ENCODE measurements at regions not wholly inside any gene's neighbourhood (a gene's known extent, or its start where the extent isn't known, plus 50 kb on each side); places are given as distances from the start of the nearest gene placed in this dataset.
"Not testable (repeated sequence)": the region's sequence is repeated elsewhere in the genome, so short reads cannot be mapped to it uniquely, and the experiment has no call there.

DNA sequence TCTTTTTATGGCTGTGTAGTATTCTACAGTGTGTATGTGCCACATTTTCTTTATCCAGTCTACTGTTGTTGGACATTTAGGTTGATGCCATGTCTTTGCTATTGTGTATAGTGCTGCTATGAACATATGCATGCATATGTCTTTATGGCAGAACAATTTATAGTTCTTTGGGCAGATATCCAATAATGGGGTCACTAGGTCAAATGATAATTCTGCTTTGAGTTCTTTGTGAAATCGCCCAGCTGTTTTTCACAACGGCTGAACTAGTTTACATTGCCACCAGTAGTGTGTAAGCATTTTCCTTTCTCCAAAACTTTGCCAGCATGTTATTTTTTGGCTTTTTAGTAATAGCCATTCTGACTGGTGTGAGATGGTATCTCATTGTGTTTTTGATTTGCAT, 214.8 kb upstream of the TMEM229A start:
- DNase-seq (no peak), ATAC-seq (no peak)

DNA sequence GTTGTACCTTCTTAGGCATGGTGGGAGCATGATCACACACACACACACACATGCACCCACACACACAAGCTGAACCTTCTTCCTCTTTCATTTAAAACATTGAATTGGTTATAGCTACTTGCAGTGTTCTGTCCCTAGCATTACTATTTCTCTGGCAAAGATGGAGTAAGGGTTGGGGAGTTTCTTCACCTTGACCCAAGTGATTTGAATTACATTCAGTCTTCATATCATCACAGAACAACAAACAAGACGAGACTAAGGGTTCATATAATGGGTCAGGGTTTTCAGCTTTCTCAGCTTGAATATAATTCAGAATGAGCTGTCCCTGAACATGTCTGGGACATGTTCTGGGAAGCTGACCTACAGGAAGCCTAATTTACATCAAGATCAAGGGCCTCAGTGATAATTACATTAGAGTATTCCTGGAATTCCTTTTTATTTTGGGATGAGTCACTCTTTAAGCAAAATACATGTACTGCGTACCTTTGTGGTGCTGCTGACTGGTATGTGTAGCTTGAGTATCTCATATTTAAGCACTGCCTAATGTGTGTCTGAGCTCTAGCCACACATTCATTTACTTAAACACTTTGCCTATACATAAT, 213.5 kb upstream of the TMEM229A start:
- ATAC-seq: no peak
- DNase-seq: no peak

DNA sequence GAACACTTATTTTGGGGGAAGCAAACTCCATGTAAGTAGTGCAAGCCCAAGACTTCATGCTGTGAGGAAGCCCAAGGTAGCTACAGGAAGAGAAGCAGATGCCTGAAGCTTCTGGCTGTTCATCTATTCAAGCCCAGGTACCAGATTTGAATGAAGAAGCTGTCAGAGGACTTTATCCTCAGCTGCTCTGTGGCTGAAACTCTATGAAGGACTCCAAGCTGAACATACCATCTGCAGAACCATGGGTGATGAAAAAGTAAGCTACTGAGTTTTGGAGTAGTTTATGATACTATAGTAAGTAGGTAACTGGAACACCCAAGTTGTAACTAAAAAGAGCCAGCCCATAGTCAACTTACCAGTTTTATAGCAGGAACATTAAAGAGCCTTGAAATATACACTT, 211.6 kb upstream of the TMEM229A start:
- DNase-seq, ATAC-seq: not testable (repeated sequence)

DNA sequence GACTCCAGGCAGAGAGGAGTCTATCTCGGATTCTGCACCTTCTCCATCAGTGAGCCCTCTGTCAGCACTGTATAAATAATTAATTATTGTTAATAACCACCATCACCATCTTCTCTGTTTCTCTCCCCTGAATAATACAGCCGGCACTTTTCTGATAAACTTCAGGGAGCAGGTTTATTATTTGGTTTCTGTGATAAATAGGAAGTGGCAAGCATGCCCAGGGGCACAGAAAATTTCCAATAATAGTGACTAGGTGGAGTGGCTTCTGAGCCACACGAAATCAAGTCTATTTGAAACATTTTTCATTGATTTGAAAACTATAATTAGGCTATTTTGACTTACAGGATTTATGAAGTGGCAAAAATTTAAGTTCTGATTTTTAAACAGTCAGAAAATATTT, 186.8 kb upstream of the TMEM229A start:
- DNase-seq (no peak), ATAC-seq (no peak)

- DNase-seq (no peak), ATAC-seq (no peak)
These were observed 175.8 kb upstream of the TMEM229A start for GRCh38 chr7:124208642-124209041.

GRCh38 chr7:124208173-124208572, 175.3 kb upstream of the TMEM229A start:
- ATAC-seq (no peak), DNase-seq (no peak)

DNA sequence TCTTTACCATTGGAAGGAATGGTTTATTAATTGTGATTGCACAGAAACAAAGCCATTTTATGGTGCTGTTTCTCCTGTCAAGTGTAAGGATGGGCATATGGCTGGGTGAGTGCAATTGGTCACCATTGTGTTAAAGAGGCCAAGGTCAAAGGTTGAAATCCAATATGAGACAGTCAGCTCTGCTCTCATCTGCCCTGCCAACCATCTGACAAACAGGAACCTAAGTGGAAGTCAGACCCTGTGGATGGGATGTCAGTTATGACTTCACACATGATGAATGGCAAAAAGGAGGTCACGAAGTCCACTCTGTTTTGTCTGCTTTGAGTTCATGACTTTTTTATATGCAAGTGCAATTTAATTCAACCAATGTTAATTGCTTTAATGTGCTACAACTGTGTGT, 172.7 kb upstream of the TMEM229A start:
- ATAC-seq (no peak), DNase-seq (no peak)

DNA sequence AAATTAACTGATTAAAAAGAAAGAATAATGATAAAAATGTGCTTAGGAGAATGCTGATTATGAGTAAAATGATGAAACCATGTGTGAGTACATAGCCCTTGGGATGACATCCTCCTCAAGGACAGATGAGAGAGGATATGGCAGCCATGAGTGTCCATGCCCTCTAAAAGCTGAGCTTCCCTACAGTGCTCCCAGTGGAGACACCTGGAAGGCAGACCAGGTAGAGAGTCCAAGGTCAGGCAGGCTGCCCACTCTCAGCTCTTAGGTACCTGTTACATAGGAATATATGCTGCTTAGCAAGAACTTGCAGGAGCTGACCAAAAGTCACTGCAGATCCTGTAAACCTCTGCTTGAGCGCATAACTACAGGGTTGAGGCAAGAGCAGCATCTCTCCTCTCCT, 169.7 kb upstream of the TMEM229A start:
- no peak for DNase-seq
- ATAC-seq: no peak

DNA sequence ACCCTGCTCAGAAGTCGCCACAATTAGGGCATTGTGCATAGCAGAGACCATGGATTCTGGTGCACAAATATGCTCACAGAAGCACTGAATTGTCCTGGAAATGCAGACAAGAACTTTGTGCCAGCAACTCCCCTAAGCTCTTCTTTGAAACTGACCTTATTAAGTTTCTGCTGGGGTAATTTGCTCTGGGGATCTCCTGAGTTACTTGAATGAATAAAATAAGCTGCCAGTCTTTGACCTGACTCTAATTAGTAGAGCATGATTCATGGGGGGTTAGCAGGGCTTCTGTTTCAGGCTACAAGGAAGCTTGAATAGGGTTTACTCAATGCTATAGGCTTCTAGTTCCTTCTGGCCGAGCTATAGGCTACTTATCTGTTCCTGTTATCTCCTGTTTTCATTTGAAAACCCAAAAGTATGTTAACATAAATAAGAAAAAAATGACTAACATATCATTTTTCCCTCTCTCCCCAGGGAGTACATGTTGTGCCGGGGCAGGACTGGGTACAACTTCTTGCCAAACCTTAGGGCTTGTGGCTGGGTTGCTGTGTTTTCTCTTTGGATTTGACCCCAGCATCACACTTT, 169.0 kb upstream of the TMEM229A start:
- no peak for DNase-seq
- ATAC-seq: no peak

DNA sequence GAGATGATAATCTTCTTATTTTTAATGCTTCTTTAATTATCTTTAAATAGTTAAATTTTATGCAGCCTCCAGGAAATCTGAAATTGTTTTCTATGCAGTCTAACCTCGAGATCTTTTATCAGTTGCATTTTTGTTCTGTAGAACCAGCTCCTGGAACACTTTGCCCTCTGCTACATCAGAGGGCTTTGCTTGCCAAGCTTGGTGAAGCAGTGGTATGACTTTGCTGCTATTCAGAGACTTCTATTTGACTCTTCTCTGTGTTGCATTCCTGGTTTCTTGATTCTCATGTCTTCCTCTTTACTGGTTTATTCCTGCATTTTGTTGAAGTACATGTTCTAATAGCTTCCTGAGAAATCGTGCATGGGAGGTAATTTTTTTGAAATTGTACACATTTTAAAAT, 163.7 kb upstream of the TMEM229A start:
- no peak for ATAC-seq
- DNase-seq: no peak

DNA sequence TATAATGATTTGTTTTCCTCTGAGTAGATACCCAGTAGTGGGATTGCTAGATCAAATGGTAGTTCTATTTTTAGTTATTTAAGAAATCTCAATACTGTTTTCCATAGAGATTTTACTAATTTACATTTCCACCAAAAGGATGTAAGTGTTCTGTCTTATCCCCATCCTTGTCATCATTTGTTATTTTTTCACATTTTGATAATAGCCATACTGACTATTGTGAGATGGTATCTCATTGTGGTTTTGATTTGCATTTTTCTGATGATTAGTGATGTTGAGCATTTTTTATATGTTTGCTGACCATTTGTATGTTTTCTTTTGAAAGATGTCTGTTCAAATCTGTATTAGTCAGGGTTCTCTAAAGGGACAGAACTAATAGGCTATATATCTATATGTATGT, 160.0 kb upstream of the TMEM229A start:
- DNase-seq: no peak
- no peak for ATAC-seq

GRCh38 chr7:124191713-124192112, 158.8 kb upstream of the TMEM229A start:
- DNase-seq (no peak), ATAC-seq (no peak)

- ATAC-seq: no peak
- DNase-seq: no peak
These were observed 158.2 kb upstream of the TMEM229A start for GRCh38 chr7:124191030-124191429.

DNA sequence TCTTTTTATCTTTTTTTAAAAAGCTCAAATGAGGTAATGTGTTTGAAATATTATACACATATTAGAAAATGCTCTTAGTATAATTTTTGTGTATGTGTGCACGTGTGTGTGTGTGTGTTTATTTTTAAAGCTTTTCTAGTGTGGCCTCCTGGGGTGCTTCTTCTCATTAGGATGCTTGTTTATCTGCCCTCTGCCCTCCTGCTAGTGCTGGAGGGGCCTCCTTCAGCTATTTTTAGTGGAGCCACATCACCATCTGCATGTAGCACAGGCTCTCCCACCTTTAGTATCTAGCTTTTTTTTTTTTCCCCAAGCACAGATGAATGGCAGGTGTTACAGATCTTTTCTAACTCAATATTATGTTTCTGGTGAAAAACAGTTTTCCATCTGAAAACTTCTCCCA, 155.7 kb upstream of the TMEM229A start:
- DNase-seq (no peak), ATAC-seq (no peak)

DNA sequence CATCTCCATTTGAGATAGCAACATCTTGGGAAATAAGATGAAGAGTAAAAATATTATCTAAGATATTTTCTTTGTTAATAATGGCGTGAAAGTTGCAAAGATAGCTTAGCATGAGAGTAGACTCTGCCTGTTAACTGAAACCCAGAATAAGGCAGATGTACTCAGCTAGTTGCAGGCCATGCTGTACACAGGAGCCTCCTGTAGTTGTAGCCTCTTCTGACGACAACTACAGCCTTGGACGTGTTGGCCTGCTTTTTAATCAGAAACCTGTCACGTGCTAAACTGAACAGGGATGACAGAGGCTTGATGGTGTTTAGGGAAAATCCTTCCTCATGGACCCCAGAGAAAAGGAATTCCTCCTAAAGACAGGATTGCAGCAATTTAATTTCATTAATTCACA, 155.1 kb upstream of the TMEM229A start:
- ATAC-seq (no peak), DNase-seq (no peak)

DNA sequence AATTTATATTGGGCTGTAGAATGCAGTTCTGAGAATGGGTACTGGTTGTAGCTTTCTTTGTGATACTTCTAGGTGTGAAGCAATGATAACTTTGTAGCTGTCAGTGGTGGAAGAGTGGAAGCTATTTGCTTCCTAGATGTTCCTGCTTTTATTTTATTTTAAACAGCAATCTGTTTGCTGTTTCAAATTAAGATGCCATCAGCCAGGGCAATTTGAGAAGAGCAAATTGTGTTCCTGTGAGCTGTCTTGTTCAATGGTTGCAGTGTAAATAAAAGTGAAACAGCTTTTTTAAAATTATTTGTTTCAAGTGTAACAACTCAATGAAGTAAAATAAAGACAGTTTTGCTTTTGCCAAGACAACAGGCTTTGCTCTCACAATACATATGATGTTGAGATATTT, 150.8 kb upstream of the TMEM229A start:
- no peak for DNase-seq
- no peak for ATAC-seq

- no peak for ATAC-seq
- DNase-seq: no peak
These were observed 146.8 kb upstream of the TMEM229A start for GRCh38 chr7:124179641-124180040.

- DNase-seq: no peak
- ATAC-seq: no peak
These were observed 145.0 kb upstream of the TMEM229A start for GRCh38 chr7:124177891-124178290.

DNA sequence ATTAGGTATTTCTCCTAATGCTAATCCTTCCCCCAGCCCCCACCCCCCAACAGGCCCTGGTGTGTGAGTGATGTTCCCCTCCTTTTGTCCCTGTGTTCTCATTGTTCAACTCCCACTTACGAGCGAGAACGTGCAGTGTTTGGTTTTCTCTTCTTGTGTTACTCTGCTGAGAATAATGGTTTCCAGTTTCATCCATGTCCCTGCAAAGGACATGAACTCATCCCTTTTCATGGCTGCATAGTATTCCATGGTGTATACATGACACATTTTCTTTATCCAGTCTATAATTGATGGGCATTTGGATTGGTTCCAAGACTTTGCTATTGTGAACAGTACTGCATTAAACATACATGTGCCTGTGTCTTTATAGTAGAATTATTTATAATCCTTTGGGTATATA, 138.9 kb upstream of the TMEM229A start:
- ATAC-seq: not testable (repeated sequence)

DNA sequence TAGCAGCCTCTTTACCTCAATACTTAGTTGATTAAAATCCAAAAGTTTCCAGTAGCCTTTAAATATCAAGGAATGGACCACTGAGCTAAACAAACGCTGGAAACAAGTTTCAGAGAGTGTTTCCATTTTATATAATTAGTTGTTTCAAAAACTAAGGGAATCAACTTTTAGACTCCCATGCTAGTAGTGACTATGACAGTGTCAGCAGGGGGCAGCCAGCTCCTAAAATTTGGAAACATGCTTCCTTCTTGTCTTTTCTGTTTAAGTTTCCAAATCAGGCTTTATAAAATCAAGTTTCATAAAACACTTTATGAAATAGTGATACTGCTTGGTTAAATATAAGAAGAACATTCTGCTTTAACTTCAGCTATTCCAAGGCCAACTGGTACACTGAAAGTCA, 138.2 kb upstream of the TMEM229A start:
- ATAC-seq (no peak), DNase-seq (no peak)

More for the DNA sequence above, 138.9 kb upstream of the TMEM229A start:
- DNase-seq: not testable (repeated sequence)

- ATAC-seq (no peak), DNase-seq (no peak)
These were observed 135.7 kb upstream of the TMEM229A start for GRCh38 chr7:124168616-124169015.

- no peak for ATAC-seq
- no peak for DNase-seq
These were observed 129.8 kb upstream of the TMEM229A start for GRCh38 chr7:124162667-124163066.

DNA sequence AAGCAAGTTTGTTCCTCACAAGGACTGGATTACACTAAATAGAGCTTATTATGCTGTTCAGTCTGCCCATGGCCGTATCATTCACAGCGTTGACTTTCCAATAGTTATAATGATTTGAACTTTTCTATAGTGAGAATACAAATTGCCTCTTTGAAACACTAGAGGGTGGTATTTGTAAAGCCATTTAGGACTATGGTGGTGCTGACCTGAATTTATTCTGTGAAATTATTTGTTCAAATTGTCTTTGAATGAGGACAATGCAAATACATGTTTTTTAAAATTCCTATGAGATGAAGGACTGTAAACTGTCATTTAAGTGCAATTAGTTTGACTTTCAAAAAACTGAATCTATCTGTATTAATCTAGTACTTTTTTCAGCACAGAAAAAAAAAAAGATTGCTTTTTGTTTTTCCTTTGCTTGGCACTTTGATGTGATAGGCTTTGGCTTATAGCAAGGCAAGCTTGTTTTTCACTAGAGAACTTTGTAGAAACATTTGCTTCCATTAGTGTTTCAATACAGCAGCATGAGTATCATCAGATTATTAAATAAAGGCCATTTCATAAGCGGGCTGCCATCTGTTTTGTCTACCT, 122.7 kb upstream of the TMEM229A start:
- DNase-seq: no peak

More for the DNA sequence above, 122.7 kb upstream of the TMEM229A start:
- no peak for ATAC-seq

Data from stimulated activated naive CD8-positive, alpha-beta T cell treated with anti-CD3 and anti-CD28 coated beads, Interleukin-15, Interleukin-2, amounts not matched to agents 100 U/mL and 50 U/mL, for 24 hours (primary cell).